OCI-LY1 (cell line): ENCODE measurements at regions not wholly inside any gene's neighbourhood (a gene's known extent, or its start where the extent isn't known, plus 50 kb on each side); places are given as distances from the start of the nearest gene placed in this dataset.

Experiments used
- EZH2 ChIP-seq: fragments of 200-600 bp; sonication (generic), shearing (Covaris generic); IDR thresholded peaks from 2 replicates; pipeline ENCODE4 v1.8.0; 2017; ENCODE audit warnings: borderline replicate concordance, mixed run types, mild to moderate bottlenecking, antibody characterized with exemption, low read length, moderate library complexity, mixed read lengths
- TF ChIP-seq, protein P1 (sequence below): fragments of 200-600 bp; sonication (generic), shearing (Covaris generic); IDR thresholded peaks from 2 replicates; pipeline ENCODE4 v1.5.1; 2017; ENCODE audit warnings: mild to moderate bottlenecking, antibody characterized with exemption, low read length, moderate library complexity, mixed read lengths

- TF ChIP-seq, protein P1, sequence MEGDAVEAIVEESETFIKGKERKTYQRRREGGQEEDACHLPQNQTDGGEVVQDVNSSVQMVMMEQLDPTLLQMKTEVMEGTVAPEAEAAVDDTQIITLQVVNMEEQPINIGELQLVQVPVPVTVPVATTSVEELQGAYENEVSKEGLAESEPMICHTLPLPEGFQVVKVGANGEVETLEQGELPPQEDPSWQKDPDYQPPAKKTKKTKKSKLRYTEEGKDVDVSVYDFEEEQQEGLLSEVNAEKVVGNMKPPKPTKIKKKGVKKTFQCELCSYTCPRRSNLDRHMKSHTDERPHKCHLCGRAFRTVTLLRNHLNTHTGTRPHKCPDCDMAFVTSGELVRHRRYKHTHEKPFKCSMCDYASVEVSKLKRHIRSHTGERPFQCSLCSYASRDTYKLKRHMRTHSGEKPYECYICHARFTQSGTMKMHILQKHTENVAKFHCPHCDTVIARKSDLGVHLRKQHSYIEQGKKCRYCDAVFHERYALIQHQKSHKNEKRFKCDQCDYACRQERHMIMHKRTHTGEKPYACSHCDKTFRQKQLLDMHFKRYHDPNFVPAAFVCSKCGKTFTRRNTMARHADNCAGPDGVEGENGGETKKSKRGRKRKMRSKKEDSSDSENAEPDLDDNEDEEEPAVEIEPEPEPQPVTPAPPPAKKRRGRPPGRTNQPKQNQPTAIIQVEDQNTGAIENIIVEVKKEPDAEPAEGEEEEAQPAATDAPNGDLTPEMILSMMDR = no peak
- TF ChIP-seq EZH2 = no peak
Observed at GRCh38 chr11:119551420-119552105, 128.6 kb upstream of the THY1 start.
